Fibroblast of mammary gland (primary cell): ENCODE measurements at regions not wholly inside any gene's neighbourhood (a gene's known extent, or its start where the extent isn't known, plus 50 kb on each side); places are given as distances from the start of the nearest gene placed in this dataset.

ENCODE experiments used
- DNase-seq: peaks from one replicate; pipeline ENCODE4 v3.0.0-alpha.2; 2010; ENCODE audit warnings: low read depth
- H3K4me3 ChIP-seq: 2 replicates; pipeline ENCODE4 v1.5.1; 2011; ENCODE audit warnings: low read depth, mild to moderate bottlenecking, low read length, moderate library complexity; ENCODE audit not compliant: control insufficient read depth
- TF ChIP-seq, protein P1 (sequence below): conservative IDR thresholded peaks from 2 replicates; pipeline ENCODE4 v1.5.1; 2011; ENCODE audit warnings: low read depth, low read length, inconsistent platforms; ENCODE audit not compliant: control insufficient read depth, insufficient read depth

GRCh38 chr3:76684946-76685345, 355.0 kb upstream of the ROBO2 start:
- H3K4me3 ChIP-seq: no peak overlapping the region
- TF ChIP-seq, protein P1, sequence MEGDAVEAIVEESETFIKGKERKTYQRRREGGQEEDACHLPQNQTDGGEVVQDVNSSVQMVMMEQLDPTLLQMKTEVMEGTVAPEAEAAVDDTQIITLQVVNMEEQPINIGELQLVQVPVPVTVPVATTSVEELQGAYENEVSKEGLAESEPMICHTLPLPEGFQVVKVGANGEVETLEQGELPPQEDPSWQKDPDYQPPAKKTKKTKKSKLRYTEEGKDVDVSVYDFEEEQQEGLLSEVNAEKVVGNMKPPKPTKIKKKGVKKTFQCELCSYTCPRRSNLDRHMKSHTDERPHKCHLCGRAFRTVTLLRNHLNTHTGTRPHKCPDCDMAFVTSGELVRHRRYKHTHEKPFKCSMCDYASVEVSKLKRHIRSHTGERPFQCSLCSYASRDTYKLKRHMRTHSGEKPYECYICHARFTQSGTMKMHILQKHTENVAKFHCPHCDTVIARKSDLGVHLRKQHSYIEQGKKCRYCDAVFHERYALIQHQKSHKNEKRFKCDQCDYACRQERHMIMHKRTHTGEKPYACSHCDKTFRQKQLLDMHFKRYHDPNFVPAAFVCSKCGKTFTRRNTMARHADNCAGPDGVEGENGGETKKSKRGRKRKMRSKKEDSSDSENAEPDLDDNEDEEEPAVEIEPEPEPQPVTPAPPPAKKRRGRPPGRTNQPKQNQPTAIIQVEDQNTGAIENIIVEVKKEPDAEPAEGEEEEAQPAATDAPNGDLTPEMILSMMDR: no peak
- no peak for DNase-seq

- TF ChIP-seq, protein P1: no peak
- DNase-seq: no peak
- no peak overlapping the region for H3K4me3 ChIP-seq
Observed at GRCh38 chr3:76685858-76686257, 354.0 kb upstream of the ROBO2 start.

- no peak overlapping the region for H3K4me3 ChIP-seq
- no peak for DNase-seq
- TF ChIP-seq, protein P1: no peak
Observed at GRCh38 chr3:76687019-76687418, 352.9 kb upstream of the ROBO2 start.

GRCh38 chr3:76694063-76694462, 345.8 kb upstream of the ROBO2 start:
- DNase-seq: no peak
- TF ChIP-seq, protein P1: no peak
- H3K4me3 ChIP-seq: no peak overlapping the region

DNA sequence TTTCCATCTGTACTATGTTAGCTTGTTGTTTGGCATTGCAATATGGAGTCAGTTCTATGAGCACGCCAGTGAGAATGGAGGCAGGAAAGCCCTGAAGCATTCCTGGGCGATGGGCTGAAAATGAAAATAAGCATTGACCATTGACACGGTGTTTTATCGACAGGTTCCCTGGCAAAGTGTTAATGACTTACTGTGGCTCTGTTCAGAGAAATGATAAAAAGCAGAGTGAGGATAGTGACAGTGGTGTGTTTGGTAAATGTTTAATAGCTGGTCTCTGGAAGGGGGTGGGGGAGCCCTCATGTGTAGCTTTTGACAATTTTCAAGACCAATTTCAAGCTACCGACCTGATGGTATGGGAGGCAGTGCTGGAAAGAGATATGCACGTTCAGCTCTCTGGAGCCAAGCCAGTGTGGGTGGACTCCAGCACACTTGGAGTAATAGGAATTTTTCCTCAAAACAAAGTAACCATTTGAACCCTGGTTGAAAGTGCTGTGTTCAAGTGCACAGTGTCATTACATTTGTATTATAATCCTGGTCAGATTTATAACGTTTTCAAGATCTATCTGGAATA, 341.7 kb upstream of the ROBO2 start:
- no peak for DNase-seq
- TF ChIP-seq, protein P1: no peak
- no peak overlapping the region for H3K4me3 ChIP-seq

- no peak overlapping the region for H3K4me3 ChIP-seq
- no peak for DNase-seq
- TF ChIP-seq, protein P1: no peak
Observed at GRCh38 chr3:76699846-76700245, 340.1 kb upstream of the ROBO2 start.

DNA sequence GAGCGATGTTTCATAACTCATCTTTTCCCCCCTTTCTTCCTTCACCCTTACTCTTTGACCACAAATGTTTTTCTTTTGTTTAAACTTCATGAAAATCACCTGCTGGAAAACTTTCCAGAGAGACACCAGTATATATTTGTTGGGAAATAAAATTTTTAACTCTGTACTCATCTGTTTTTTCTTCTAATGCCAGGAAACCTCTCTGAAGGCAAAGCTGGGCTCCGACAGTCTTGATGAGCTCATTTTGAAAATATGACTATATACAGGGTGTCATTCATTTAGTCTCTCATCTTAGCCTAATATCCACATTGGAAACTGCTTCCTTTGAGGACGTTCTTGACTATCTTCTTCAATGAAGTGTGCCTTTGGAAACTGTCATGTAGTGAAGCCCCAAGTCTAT, 339.6 kb upstream of the ROBO2 start:
- H3K4me3 ChIP-seq: no peak overlapping the region
- DNase-seq: no peak
- TF ChIP-seq, protein P1: no peak
